Umbilical cord (tissue), 1 donor: ENCODE measurements at regions not wholly inside any gene's neighbourhood (a gene's known extent, or its start where the extent isn't known, plus 50 kb on each side); places are given as distances from the start of the nearest gene placed in this dataset.
"Not testable (repeated sequence)": the region's sequence is repeated elsewhere in the genome, so short reads cannot be mapped to it uniquely, and the experiment has no call there.

Experiments used
- DNase-seq: peaks from one replicate; pipeline ENCODE4 v3.0.0-alpha.2; 2015; ENCODE audit warnings: low spot score

- DNase-seq, result no peak
These were observed 946.7 kb upstream of the TMPRSS15 start for GRCh38 chr21:19350286-19350685.

- no peak for DNase-seq
These were observed 949.7 kb upstream of the TMPRSS15 start for GRCh38 chr21:19353256-19353655.

- no peak for DNase-seq
These were observed 965.4 kb upstream of the TMPRSS15 start for GRCh38 chr21:19368944-19369343.

GRCh38 chr21:19392390-19392789, 988.8 kb upstream of the TMPRSS15 start:
- DNase-seq, result no peak

- DNase-seq, result no peak
These were observed 996.7 kb upstream of the TMPRSS15 start for GRCh38 chr21:19400223-19400770.

- DNase-seq, result no peak
These were observed 999.3 kb upstream of the TMPRSS15 start for GRCh38 chr21:19402870-19403269.

GRCh38 chr21:19405326-19405725, 1001.7 kb upstream of the TMPRSS15 start:
- DNase-seq, result no peak

GRCh38 chr21:19420565-19420964, 1017.0 kb upstream of the TMPRSS15 start:
- no peak for DNase-seq

- DNase-seq, result no peak
These were observed 1030.0 kb upstream of the TMPRSS15 start for GRCh38 chr21:19433623-19434022.

GRCh38 chr21:19440792-19441655, 1037.4 kb upstream of the TMPRSS15 start:
- DNase-seq, result no peak

- DNase-seq, result no peak
These were observed 1054.7 kb upstream of the TMPRSS15 start for GRCh38 chr21:19458295-19458694.

- no peak for DNase-seq
These were observed 1058.1 kb upstream of the TMPRSS15 start for GRCh38 chr21:19461481-19462205.

- DNase-seq, result no peak
These were observed 1060.4 kb upstream of the TMPRSS15 start for GRCh38 chr21:19463966-19464365.

GRCh38 chr21:19468991-19469715, 1065.6 kb upstream of the TMPRSS15 start:
- peak; percentile 7 for DNase-seq

GRCh38 chr21:19475525-19475924, 1071.9 kb upstream of the TMPRSS15 start:
- DNase-seq, result peak; percentile 45

GRCh38 chr21:19489930-19490329, 1086.3 kb upstream of the TMPRSS15 start:
- DNase-seq, result no peak

- DNase-seq, result peak; percentile 24
These were observed 1086.9 kb upstream of the TMPRSS15 start for GRCh38 chr21:19490481-19490880.

GRCh38 chr21:19493437-19494241, 1090.1 kb upstream of the TMPRSS15 start:
- DNase-seq, result not testable (repeated sequence)

- DNase-seq, result no peak
These were observed 1097.5 kb upstream of the TMPRSS15 start for GRCh38 chr21:19501115-19501514.

GRCh38 chr21:19507682-19508260, 1104.2 kb upstream of the TMPRSS15 start:
- no peak for DNase-seq

GRCh38 chr21:19508442-19508841, 1104.9 kb upstream of the TMPRSS15 start:
- DNase-seq, result no peak
